GM12878 (cell line): ENCODE measurements at regions not wholly inside any gene's neighbourhood (a gene's known extent, or its start where the extent isn't known, plus 50 kb on each side); places are given as distances from the start of the nearest gene placed in this dataset.
A peak's percentile ranks its signal among the peaks of the same experiment; 100 is the strongest.

Source experiments
- ATAC-seq: fragments of 200-7000 bp; cut with Tn5 transposase; 3 replicates; pipeline ENCODE4 v1.9.1; 2020; ENCODE audit warnings: mild to moderate bottlenecking, moderate library complexity
- BruUV-seq: library from RNA; stranded (reverse); fragments of 400-500 nt; replicated peaks from 2 replicates; lab custom pipeline; 2021; lab: Mats Ljungman, UMichigan
- CTCF ChIA-PET: fragments of 300-600 bp; sonication (Branson Sonifier 250); formaldehyde crosslinking; extraction: SDS; loops from one replicate; lab custom pipeline; 2021; ENCODE audit warnings: inconsistent platforms; lab: Yijun Ruan, JAX
- POLR2A ChIA-PET: fragments of 350-600 bp; formaldehyde crosslinking; extraction: SDS; loops from one replicate; lab custom pipeline; 2021; ENCODE audit warnings: inconsistent platforms; lab: Charles Lee
- RAD21 ChIA-PET: fragments of 300-600 bp; sonication (Branson Sonifier 250); formaldehyde crosslinking; loops from one replicate; lab custom pipeline; 2023; ENCODE audit warnings: antibody characterized with exemption; ENCODE audit not compliant: unreplicated experiment; lab: Charles Lee
- SMC1A ChIA-PET: fragments of 300-600 bp; sonication (Branson Sonifier 250); formaldehyde crosslinking; loops from one replicate; lab custom pipeline; 2023; ENCODE audit not compliant: unreplicated experiment, uncharacterized antibody; lab: Charles Lee
- DNase-seq: peaks from one replicate; pipeline ENCODE4 v3.0.0-alpha.2; 2011; ENCODE audit warnings: low read depth, low spot score
- FAIRE-seq: peaks from 3 replicates; lab custom pipeline; 2011; peaks lifted over from hg19 to GRCh38; lab: Jason Lieb, UNC
- H2AFZ ChIP-seq: 2 replicates; pipeline ENCODE4 v1.6.0; 2011; ENCODE audit warnings: low read depth, low read length, control low read depth; ENCODE audit not compliant: control insufficient read depth
- H3K27ac ChIP-seq: 2 replicates; pipeline ENCODE4 v1.5.1; 2011; ENCODE audit warnings: control low read depth; ENCODE audit not compliant: control insufficient read depth, insufficient read depth
- H3K27me3 ChIP-seq, 2 experiments: replicated peaks in 1 of 2; 2 replicates each; pipeline versions ENCODE4 v1.6.0 to v1.6.1; 2011; ENCODE audit warnings: low read length in 1 of 2; ENCODE audit not compliant: control insufficient read depth in 2 of 2, insufficient read depth in 2 of 2
- H3K36me3 ChIP-seq, 2 experiments: 2 replicates each; pipeline ENCODE4 v1.5.1; 2011; ENCODE audit warnings: low read length in 1 of 2; ENCODE audit not compliant: control insufficient read depth in 2 of 2, insufficient read depth in 2 of 2
- H3K4me1 ChIP-seq: 2 replicates; pipeline ENCODE4 v1.6.1; 2011; ENCODE audit warnings: mild to moderate bottlenecking, low read length, moderate library complexity, mixed read lengths; ENCODE audit not compliant: control insufficient read depth, insufficient read depth
- H3K4me2 ChIP-seq: 2 replicates; pipeline ENCODE4 v1.6.0; 2011; ENCODE audit warnings: control low read depth; ENCODE audit not compliant: control insufficient read depth, insufficient read depth
- H3K4me3 ChIP-seq: fragments of 200-600 bp; sonication (generic); 2 replicates; pipeline ENCODE4 v1.5.1; 2016
- H3K79me2 ChIP-seq: 2 replicates; pipeline ENCODE4 v1.6.0; 2011; ENCODE audit warnings: low read length; ENCODE audit not compliant: control insufficient read depth, insufficient read depth
- H3K9ac ChIP-seq: 2 replicates; pipeline ENCODE4 v1.8.0; 2011; ENCODE audit warnings: low read length, control low read depth, mixed read lengths; ENCODE audit not compliant: control insufficient read depth, insufficient read depth
- H3K9me3 ChIP-seq: replicated peaks from 3 replicates; pipeline ENCODE4 v1.5.1; 2011; ENCODE audit warnings: mild to moderate bottlenecking, low read length; ENCODE audit not compliant: control insufficient read depth, insufficient read depth
- H4K20me1 ChIP-seq: 2 replicates; pipeline ENCODE4 v1.6.0; 2011; ENCODE audit not compliant: control insufficient read depth, insufficient read depth
- ATF7 ChIP-seq: fragments of 450-650 bp; IDR thresholded peaks from 2 replicates; pipeline ENCODE4 v1.6.1; 2016; ENCODE audit warnings: low read depth, mild to moderate bottlenecking
- CTCF ChIP-seq, 3 experiments: IDR thresholded peaks in 2 of 3; conservative IDR thresholded peaks in 1 of 3; 2 replicates each; pipeline ENCODE4 v1.5.1; 2011; ENCODE audit warnings: low read depth in 3 of 3, low read length in 3 of 3, mild to moderate bottlenecking in 3 of 3, control low read depth in 2 of 3, moderate library complexity in 2 of 3, inconsistent platforms in 1 of 3, mixed read lengths in 1 of 3; ENCODE audit not compliant: control insufficient read depth in 2 of 3, insufficient read depth in 1 of 3; ENCODE audit errors: extremely low read depth in 1 of 3
- JUNB ChIP-seq: IDR thresholded peaks from 2 replicates; pipeline ENCODE4 v1.6.1; 2016; ENCODE audit warnings: antibody characterized with exemption, mild to moderate bottlenecking
- NBN ChIP-seq: fragments of 450-650 bp; IDR thresholded peaks from 2 replicates; pipeline ENCODE4 v1.6.1; 2016
- NFIC ChIP-seq: IDR thresholded peaks from 2 replicates; pipeline ENCODE4 v1.6.1; 2012; ENCODE audit warnings: low read depth, mild to moderate bottlenecking, inconsistent platforms, low read length, moderate library complexity
- NKRF ChIP-seq: fragments of 450-650 bp; conservative IDR thresholded peaks from 2 replicates; pipeline ENCODE4 v1.6.1; 2017; ENCODE audit warnings: mild to moderate bottlenecking, moderate library complexity
- NR2C1 ChIP-seq: fragments of 450-650 bp; IDR thresholded peaks from 2 replicates; pipeline ENCODE4 v1.6.1; 2017; ENCODE audit warnings: antibody characterized with exemption, mild to moderate bottlenecking, moderate library complexity
- NR2C2 ChIP-seq: IDR thresholded peaks from 2 replicates; pipeline ENCODE4 v1.6.1; 2011; ENCODE audit warnings: borderline replicate concordance, low read depth; ENCODE audit not compliant: control insufficient read depth, insufficient read length
- NR2F1 ChIP-seq: fragments of 450-650 bp; conservative IDR thresholded peaks from 2 replicates; pipeline ENCODE4 v1.6.1; 2017; ENCODE audit warnings: mild to moderate bottlenecking
- SMAD1 ChIP-seq: fragments of 450-650 bp; IDR thresholded peaks from 2 replicates; pipeline ENCODE4 v1.6.1; 2018; ENCODE audit warnings: mild to moderate bottlenecking, low read depth; ENCODE audit not compliant: partially characterized antibody
- SUZ12 ChIP-seq: fragments of 200-600 bp; sonication (generic); IDR thresholded peaks from one replicate; pipeline ENCODE4 v1.6.1; 2018; ENCODE audit warnings: antibody characterized with exemption, mild to moderate bottlenecking; ENCODE audit not compliant: unreplicated experiment
- TCF3 ChIP-seq: IDR thresholded peaks from 2 replicates; pipeline ENCODE4 v1.6.1; 2012; ENCODE audit warnings: low read depth, mild to moderate bottlenecking, low read length, borderline replicate concordance; ENCODE audit not compliant: insufficient read depth
- WGBS: methylation state at CpG from one replicate; pipeline ENCODE4 v1.1.6; 2016; ENCODE audit warnings: low lambda C conversion rate; ENCODE audit not compliant: insufficient replicate concordance, insufficient coverage; ENCODE audit errors: missing lambda C conversion rate; 5-methylcytosine and 5-hydroxymethylcytosine counted together
- in situ Hi-C: fragments of 300-500 bp; cut with MboI; formaldehyde crosslinking; loops from 9 replicates; pipeline ENCODE4 v1.14.3; 2018; ENCODE audit warnings: mixed read lengths
- intact Hi-C: fragments of 100-400 bp; cut with micrococcal nuclease; formaldehyde crosslinking; loops from one replicate; pipeline ENCODE4 v1.14.2; 2022; ENCODE audit not compliant: unreplicated experiment

DNA sequence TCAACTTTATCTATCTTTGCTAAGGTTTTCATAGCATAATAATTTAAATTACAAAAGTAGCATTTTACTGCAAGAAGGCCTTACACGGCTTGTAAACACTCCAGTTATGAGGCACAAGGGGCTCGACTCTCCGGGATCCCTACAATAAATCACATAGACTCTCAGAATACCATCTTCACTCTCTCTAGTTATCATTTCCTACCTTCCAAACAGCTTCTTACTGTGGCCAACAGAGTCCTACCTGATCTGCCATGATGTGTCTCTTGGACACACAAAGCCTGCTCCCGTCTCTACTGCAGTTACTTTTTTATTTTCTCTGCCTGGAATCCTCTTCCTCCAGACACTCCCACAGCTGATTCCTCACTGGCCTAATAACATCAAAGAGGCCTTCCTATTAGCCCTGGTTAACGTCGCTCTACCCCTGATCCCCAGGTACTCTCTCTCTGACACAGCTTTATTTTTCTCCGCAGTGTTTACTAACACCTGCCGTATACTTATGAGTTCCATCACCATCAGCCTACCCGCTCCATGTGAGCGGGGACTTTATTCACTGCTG lies 559.6 kb upstream of the DIPK2B start:
- intact Hi-C loops (no loop called here), in situ Hi-C loops (loop anchor here (25.0 kb wide), 1 partner anchor 873 kb away; no protein-coding TSS in a partner anchor)
- H3K9ac ChIP-seq: no peak overlapping the region
- BruUV-seq: no TSS peak
- WGBS: 77% methylated on average over 10 of the region's 10 CpGs
- no peak for TF ChIP-seq NKRF
- ChIA-PET SMC1A (interaction anchor here (1.5 to 1.6 kb wide), 2 partner anchors 9 to 13 kb away, joined by 3 to 4 read pairs; no protein-coding TSS in a partner anchor), RAD21 (no interaction called here), POLR2A (no interaction called here), CTCF (no interaction called here)
- no peak overlapping the region for H3K27ac ChIP-seq
- no peak overlapping the region for H3K4me2 ChIP-seq
- no peaks in the 10 kb centered on the region; the same call in 2 of the 3 replicates for H3K9me3 ChIP-seq
- H4K20me1 ChIP-seq: no peaks in the 10 kb centered on the region
- ATAC-seq: no peak
- H3K4me3 ChIP-seq: no peak overlapping the region
- H3K27me3 ChIP-seq: no peaks in the 10 kb centered on the region
- FAIRE-seq: no peak
- H3K79me2 ChIP-seq: no peaks in the 10 kb centered on the region
- peaks cover 22% of the 10 kb centered on the region for H3K4me1 ChIP-seq
- H2AFZ ChIP-seq: no peak overlapping the region
- no peaks in the 10 kb centered on the region; a peak in 1 of 4 replicates for H3K36me3 ChIP-seq
- no peak for DNase-seq

DNA sequence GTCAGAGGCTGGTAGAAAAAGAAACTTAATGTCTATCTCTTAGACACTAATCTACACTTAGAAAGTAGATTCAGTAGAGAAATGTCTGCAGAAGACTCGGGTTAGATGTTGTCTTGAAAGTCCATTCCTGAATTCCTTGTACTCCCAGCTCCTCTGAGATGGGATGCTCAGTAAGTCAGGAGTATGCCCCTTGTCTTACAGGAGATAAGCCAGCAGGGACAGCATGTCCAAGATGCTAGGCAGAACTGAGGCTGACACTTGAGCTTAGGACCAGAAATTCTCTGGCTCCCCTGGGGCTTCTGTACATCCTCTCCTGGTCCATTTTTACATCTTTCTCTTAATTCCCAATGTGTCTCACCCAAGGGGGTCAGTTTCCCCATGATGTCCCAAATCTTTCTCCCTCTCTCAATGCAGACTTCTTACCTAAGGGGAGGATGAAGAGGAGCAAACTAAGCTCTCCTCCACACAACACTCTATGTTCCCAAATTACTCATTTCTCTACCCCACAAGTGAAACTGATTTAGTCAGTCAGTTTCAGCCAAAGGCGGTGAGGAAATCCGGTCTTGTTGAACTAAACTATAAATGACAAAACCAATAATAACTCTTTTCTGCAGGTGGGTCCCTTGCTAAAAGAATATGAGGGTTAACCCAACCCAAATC lies 558.2 kb upstream of the DIPK2B start:
- DNase-seq: peak; percentile 64
- Histone ChIP-seq H3K79me2 (no peaks in the 10 kb centered on the region), H4K20me1 (no peaks in the 10 kb centered on the region), H3K4me1 (peaks cover 22% of the 10 kb centered on the region), H3K9ac (no peak overlapping the region), H3K27me3 (no peaks in the 10 kb centered on the region), H3K27ac (peak overlapping the region; percentile 62), H3K4me2 (peak overlapping the region; percentile 47), H3K4me3 (no peak overlapping the region), H3K9me3 (no peaks in the 10 kb centered on the region; the same call in 2 of the 3 replicates), H2AFZ (no peak overlapping the region), H3K36me3 (no peaks in the 10 kb centered on the region; a peak in 1 of 4 replicates)
- RAD21 ChIA-PET: interaction anchor here (0.7 to 1.8 kb wide), 4 partner anchors 10 to 43 kb away, joined by 3 to 6 read pairs (median 4); no protein-coding TSS in a partner anchor
- SMC1A ChIA-PET: interaction anchor here (1.0 to 4.0 kb wide), 5 partner anchors 8 to 16 kb away, joined by 3 to 20 read pairs (median 3); no protein-coding TSS in a partner anchor
- POLR2A ChIA-PET: interaction anchor here (0.7 to 2.8 kb wide), 3 partner anchors 11 to 13 kb away, joined by 3 to 9 read pairs (median 4); no protein-coding TSS in a partner anchor
- ATAC-seq: peak; percentile 64
- no TSS peak for BruUV-seq
- intact Hi-C loops (loop anchor here (1.0 kb wide), 1 partner anchor 49 kb away; no protein-coding TSS in a partner anchor), in situ Hi-C loops (loop anchor here (25.0 kb wide), 1 partner anchor 872 kb away; no protein-coding TSS in a partner anchor)
- CTCF ChIA-PET: no interaction called here
- FAIRE-seq: peak; percentile 56
- WGBS: 2% methylated on average over 3 of the region's 3 CpGs
- TF ChIP-seq NR2F1: no peak
- no peak for TF ChIP-seq NR2C2
- TF ChIP-seq TCF3: peak; percentile 68; the same call in 1 of the 2 replicates
- TF ChIP-seq JUNB: peak; percentile 95
- TF ChIP-seq SMAD1: no peak
- TF ChIP-seq NR2C1: no peak
- no peak for TF ChIP-seq CTCF (IDR thresholded peaks at IDR 0.05 in 2 of 3, conservative IDR thresholded peaks at IDR 0.05 in 1 of 3; ENCODE audit: control insufficient read depth in 2 of 3, extremely low read depth in 1 of 3, insufficient read depth in 1 of 3, low read depth in 3 of 3, low read length in 3 of 3)
- TF ChIP-seq SUZ12: no peak
- TF ChIP-seq NFIC: peak; percentile 98
- no peak for TF ChIP-seq NBN
- peak; percentile 76 for TF ChIP-seq ATF7
